Keratinocyte (primary cell): ENCODE measurements at regions not wholly inside any gene's neighbourhood (a gene's known extent, or its start where the extent isn't known, plus 50 kb on each side); places are given as distances from the start of the nearest gene placed in this dataset.

Experiments
- EZH2 ChIP-seq: IDR thresholded peaks from one replicate; pipeline ENCODE4 v1.6.1; 2012; ENCODE audit warnings: inconsistent platforms, mild to moderate bottlenecking, low read length, moderate library complexity
- TF ChIP-seq, protein P1 (sequence below), 3 experiments: IDR thresholded peaks in 1 of 3; conservative IDR thresholded peaks in 1 of 3; optimal IDR thresholded peaks in 1 of 3; 2 replicates in 2 of 3; 3 replicates in 1 of 3; pipeline versions ENCODE3 to v1.5.1; 2011; ENCODE audit warnings: low read length in 3 of 3, mild to moderate bottlenecking in 3 of 3, moderate library complexity in 2 of 3, control low read depth in 1 of 3, inconsistent platforms in 1 of 3; ENCODE audit not compliant: insufficient read depth in 2 of 3; ENCODE audit errors: extremely low read depth in 1 of 3

DNA sequence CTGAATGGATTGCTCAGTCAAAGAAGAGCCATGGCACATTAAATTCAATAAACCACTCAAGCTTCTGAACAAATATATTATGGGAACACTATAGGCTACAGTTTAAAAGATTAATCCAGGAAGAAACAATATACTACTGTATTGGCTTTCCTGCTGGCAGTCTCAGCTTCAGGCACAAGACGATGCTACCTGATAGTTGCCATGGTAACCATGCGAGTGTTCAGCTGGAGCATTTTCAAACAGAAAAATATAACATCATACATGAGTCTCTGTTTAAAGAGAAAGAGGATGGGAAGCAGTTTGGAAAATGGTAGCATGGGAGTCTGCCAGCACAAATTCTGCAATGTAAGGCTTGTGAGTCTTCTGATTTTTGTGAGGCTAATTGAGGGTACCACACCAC lies 65.9 kb upstream of the CPO start:
- TF ChIP-seq, protein P1, sequence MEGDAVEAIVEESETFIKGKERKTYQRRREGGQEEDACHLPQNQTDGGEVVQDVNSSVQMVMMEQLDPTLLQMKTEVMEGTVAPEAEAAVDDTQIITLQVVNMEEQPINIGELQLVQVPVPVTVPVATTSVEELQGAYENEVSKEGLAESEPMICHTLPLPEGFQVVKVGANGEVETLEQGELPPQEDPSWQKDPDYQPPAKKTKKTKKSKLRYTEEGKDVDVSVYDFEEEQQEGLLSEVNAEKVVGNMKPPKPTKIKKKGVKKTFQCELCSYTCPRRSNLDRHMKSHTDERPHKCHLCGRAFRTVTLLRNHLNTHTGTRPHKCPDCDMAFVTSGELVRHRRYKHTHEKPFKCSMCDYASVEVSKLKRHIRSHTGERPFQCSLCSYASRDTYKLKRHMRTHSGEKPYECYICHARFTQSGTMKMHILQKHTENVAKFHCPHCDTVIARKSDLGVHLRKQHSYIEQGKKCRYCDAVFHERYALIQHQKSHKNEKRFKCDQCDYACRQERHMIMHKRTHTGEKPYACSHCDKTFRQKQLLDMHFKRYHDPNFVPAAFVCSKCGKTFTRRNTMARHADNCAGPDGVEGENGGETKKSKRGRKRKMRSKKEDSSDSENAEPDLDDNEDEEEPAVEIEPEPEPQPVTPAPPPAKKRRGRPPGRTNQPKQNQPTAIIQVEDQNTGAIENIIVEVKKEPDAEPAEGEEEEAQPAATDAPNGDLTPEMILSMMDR (optimal IDR thresholded peaks at IDR 0.05 in 1 of 3, IDR thresholded peaks at IDR 0.05 in 1 of 3, conservative IDR thresholded peaks at IDR 0.05 in 1 of 3; ENCODE audit: extremely low read depth in 1 of 3, insufficient read depth in 2 of 3, low read length in 3 of 3) = no peak
- no peak for TF ChIP-seq EZH2
